ENCODE measurements at regions not wholly inside any gene's neighbourhood (a gene's known extent, or its start where the extent isn't known, plus 50 kb on each side); places are given as distances from the start of the nearest gene placed in this dataset.

- no peak for DNase-seq (ENCODE audit: low read depth)
Observed at GRCh38 chr20:10990625-10991382, 317.0 kb upstream of the JAG1 start.

DNA sequence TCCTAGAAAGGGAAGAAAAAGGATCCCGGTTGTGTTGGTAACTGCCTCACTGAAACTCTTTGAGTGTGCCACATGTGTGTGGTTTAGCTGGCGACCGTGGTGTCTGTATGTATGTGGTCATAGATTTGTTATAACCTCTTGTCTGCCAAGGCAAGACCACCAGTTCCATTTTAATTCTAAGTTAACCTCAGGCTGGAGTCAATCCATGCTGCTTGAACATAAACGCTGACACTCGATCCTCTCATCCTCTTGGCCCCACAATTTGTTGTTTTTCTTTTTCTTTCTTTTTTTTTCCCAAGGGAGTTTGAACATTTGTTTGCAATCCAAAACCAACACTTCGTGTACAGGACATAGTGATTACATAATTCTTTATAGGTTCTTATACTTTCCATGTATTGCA is 318.9 kb upstream of the JAG1 start:
- DNase-seq (ENCODE audit: low read depth) = no peak

- DNase-seq (ENCODE audit: low read depth) = no peak
Observed at GRCh38 chr20:10994991-10995700, 321.3 kb upstream of the JAG1 start.

DNA sequence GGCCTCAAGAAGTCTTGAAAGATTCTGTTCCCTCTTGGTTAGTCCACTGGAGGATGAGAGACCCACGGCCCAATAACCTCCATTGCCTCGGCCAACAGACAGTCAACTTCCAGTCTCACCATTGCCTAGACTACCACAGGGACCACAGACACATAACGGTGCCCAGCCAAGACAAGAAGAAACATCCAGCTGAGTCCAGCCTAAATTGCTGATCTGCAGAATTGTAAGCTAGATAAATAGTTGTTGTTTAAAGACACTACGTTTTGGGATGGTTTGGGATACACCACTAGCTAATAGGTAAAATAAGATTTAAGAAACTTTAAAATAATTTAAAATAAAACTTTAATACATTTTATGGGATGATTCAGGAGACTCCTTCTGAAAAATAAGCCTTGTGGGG is 324.7 kb upstream of the JAG1 start:
- DNase-seq (ENCODE audit: low read depth) = no peak

DNA sequence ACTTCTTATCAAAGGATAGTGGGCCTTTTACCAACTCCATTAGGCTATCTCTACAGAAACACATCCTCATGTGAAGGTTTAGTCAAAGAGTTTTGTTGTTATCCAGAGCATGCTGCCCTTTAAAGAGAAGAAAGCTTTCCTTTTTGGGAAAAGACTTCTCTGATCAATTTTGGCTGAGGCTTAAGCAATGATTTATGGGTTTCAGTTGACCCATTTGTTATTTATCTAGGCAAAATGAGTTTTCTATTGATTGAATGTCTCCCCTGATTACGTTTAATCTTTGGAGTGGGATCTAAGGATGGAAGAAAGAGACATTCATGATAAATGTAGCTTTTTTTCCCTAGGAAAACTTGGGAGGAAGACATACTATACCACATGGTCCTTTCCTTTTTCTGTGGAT is 326.6 kb upstream of the JAG1 start:
- no peak for DNase-seq (ENCODE audit: low read depth)

DNA sequence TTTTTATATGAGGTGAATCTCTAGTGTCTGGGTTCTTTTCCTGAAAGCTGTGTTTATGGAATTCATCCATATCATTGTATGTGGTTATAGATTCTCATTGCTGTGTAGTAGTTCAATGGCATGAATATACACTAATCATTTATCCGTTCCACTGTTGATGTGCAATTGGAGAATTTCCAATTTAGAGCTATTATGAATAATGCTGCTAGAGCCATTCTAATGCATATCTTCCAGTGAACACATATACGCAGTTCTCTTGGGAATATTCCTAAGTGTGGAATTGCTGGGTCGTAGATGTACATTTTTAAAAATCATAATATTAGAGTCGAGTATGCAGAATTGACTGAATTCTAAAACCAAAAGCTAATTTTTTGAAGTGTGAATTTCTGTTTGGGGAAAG is 327.5 kb upstream of the JAG1 start:
- DNase-seq (ENCODE audit: low read depth) = no peak

- peak; percentile 92 for DNase-seq (ENCODE audit: low read depth)
Observed at GRCh38 chr20:11001764-11002540, 328.2 kb upstream of the JAG1 start.

DNA sequence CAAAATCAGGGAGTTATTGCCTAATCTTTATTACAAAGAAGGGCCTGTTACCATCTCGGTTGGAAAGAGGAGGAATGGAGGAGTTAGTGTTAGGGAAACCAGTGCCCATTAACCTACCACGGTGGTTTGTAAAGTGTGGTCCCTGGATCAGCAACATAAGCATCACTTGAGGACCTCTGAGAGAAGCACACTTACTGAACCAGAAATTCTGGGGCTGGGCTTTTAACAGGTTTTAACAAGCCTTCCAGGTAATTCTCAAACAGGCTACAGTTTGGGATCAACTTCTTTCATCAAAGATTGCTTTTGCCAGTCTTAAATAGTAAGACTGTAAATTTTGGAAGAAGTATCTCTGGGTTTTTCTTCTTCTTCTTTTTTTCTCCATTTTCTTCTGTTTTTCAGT is 329.5 kb upstream of the JAG1 start:
- DNase-seq (ENCODE audit: low read depth) = no peak

- DNase-seq (ENCODE audit: low read depth) = no peak
Observed at GRCh38 chr20:11008444-11009033, 334.7 kb upstream of the JAG1 start.

DNA sequence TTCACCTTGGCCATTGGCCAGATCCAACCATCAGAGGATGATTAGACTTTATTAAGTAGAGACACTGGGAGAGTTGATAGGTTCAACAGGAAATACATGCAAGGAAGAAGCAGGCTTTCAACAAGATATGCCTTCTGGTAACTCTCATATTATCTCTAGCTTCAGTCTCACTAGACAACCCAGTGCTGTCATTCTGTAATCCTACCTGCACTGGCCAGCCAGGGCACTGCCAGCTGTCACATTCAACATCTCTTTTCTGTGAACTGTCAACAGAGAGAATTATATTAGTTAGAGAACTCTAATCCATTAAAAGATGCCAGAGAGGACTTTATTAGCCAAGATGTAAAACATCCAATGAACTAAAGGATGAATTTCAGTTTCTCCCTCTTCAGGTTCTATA is 337.9 kb upstream of the JAG1 start:
- no peak for DNase-seq (ENCODE audit: low read depth)

DNA sequence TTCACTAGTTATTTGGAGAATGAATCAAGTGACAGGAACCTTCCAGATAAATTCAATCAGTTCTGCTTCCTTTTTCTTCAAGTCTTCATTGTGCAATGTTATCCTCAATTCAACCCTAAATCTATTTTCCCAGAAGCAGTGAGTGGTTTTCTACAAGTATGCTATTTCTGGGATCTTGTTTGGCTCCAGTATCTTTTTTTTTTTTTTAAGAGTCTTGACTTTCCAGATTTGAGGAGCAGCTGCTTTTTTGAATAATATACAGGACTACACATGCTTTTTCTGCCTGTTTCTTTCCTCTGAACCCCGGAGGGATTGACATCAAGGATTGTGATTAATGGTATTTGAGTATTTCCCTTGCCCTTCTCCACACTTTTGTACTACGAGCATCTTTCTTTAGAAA is 339.2 kb upstream of the JAG1 start:
- DNase-seq (ENCODE audit: low read depth) = no peak

GRCh38 chr20:11013801-11014200 is 340.0 kb upstream of the JAG1 start:
- no peak for DNase-seq (ENCODE audit: low read depth)

DNA sequence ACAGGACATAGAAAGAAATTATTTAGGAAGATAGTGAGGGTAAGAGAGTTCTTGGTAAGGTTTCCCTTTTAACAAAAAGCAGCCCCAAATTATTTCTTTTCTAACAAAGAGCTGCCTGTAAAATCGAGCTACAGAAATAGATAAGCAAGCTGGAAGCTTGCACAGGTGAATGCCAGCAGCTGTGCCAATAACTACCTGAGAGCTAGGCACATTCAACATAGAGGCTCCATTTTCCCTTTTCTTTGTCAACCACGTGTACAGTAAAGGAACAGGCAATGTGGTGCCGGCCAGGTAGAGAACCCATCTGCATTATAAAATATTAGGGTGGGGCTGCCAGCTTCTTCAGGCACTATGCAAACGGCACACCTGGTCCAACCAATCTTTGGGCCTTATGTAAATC is 341.6 kb upstream of the JAG1 start:
- no peak for DNase-seq (ENCODE audit: low read depth)

GRCh38 chr20:11017446-11017845 is 343.6 kb upstream of the JAG1 start:
- DNase-seq (ENCODE audit: low read depth) = no peak

DNA sequence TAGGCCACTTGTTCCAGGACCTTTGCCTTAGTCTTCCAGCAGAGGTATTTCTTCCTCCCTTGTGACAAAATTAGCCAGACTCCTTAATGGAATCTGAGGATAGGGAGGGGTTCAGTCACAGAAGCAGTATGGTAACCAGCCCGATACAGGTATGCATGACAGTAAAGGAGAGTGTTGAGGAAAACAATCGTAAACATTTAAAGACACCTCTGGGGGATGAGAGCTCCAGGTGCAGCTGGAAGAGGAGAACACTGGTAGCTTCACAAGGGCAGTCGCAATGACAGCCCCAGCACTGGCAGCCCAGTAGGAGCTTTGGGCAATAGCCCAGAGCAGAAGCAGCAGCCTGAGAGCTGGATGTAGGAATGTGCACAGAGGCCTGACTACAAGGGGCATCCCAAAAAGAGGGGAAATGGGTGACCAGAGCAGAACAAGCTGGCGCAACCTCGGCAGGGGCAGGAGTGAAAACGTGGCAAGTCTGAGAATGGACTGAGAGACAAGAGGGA is 344.9 kb upstream of the JAG1 start:
- DNase-seq (ENCODE audit: low read depth) = no peak

- no peak for DNase-seq (ENCODE audit: low read depth)
Observed at GRCh38 chr20:11020712-11021111, 346.9 kb upstream of the JAG1 start.

GRCh38 chr20:11027224-11027623 is 353.4 kb upstream of the JAG1 start:
- DNase-seq (ENCODE audit: low read depth) = no peak

GRCh38 chr20:11030351-11030750 is 356.6 kb upstream of the JAG1 start:
- no peak for DNase-seq (ENCODE audit: low read depth)

- DNase-seq (ENCODE audit: low read depth) = no peak
Observed at GRCh38 chr20:11031300-11031699, 357.5 kb upstream of the JAG1 start.

- DNase-seq (ENCODE audit: low read depth) = no peak
Observed at GRCh38 chr20:11032611-11033010, 358.8 kb upstream of the JAG1 start.

DNA sequence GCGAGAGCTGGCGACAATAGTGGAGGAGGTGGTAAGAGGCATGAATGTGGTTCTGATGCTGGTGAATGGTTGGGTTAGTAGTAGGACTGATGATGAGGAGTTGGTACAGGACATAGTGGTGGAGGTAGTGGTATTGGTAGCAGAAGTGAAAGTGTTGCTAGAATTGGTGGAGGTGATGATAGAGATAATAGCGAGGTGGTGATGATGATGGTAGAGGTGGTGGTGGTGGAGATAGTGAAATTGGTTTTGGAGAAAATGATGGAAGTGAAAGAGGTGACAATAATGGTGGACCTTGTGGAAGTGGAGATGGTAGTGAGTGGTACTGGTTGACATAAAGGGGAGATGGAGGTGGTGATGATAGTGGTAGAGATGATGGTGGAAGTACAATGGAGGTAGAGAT is 360.2 kb upstream of the JAG1 start:
- DNase-seq (ENCODE audit: low read depth) = no peak

DNA sequence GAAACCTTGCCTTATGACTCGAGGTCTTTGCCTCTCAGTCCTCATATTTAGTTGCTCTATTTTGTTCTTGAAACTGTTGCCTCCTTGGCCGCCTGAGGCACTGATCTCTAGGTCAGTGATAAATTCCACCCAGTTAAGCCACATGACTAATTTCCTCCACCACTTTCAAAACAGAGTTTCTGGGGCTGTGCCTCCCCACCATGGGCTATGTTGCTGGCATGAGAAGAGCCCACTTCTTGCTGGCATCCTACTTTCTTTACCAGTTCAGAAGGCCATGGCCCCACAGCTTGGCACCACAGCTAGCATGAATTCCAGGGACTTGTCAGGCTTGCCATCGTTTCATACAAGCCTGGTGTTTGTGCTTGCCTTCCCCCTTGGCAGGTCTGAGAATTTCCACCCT is 361.4 kb upstream of the JAG1 start:
- DNase-seq (ENCODE audit: low read depth) = no peak

- peak; percentile 18 for DNase-seq (ENCODE audit: low read depth)
Observed at GRCh38 chr20:11041396-11041795, 367.6 kb upstream of the JAG1 start.

Measured in HS-5 (cell line).